ENCODE measurements at regions not wholly inside any gene's neighbourhood (a gene's known extent, or its start where the extent isn't known, plus 50 kb on each side); places are given as distances from the start of the nearest gene placed in this dataset.

DNA sequence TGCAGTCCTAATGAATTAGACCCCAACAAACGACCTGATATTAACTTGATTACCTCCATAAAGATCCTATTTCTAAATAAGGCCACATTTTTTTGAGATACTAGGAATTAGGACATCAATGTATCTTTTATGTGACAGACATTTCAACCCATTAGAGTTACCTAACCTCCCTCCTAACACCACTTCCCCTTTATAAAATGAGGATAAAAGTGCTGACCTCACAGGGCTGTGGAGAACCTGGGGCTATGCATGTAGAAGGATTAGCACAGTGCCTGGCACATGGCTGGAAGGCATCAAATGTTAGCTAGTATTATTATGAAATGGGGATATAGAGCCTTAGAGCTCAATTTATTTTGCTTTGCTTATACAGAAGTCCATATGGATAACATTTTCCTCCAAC, 53.5 kb upstream of the LRRN1 start:
- no peak for TF ChIP-seq POLR2A (IDR thresholded peaks at IDR 0.05; ENCODE audit: low read length)
- TF ChIP-seq GATA1 (IDR thresholded peaks at IDR 0.05; ENCODE audit: low read depth, low read length): no peak
